Stimulated activated CD8-positive, alpha-beta memory T cell treated with anti-CD3 and anti-CD28 coated beads, Interleukin-7, amount 100 ng/mL, for 1 hour (primary cell): ENCODE measurements at regions not wholly inside any gene's neighbourhood (a gene's known extent, or its start where the extent isn't known, plus 50 kb on each side); places are given as distances from the start of the nearest gene placed in this dataset.
"Not testable (repeated sequence)": the region's sequence is repeated elsewhere in the genome, so short reads cannot be mapped to it uniquely, and the experiment has no call there.

Source experiments
- DNase-seq, 2 donors: peaks; one replicate each; pipeline ENCODE4 v3.0.0-alpha.2; 2020; ENCODE audit warnings: low read depth in 2 of 2

- not testable (repeated sequence) for DNase-seq
Measured at GRCh38 chr6:27773542-27774263, 138.5 kb downstream of the OR2B2 start.

GRCh38 chr6:27772261-27773001 lies 139.8 kb downstream of the OR2B2 start:
- peak; percentile 66 to 73 for DNase-seq

DNA sequence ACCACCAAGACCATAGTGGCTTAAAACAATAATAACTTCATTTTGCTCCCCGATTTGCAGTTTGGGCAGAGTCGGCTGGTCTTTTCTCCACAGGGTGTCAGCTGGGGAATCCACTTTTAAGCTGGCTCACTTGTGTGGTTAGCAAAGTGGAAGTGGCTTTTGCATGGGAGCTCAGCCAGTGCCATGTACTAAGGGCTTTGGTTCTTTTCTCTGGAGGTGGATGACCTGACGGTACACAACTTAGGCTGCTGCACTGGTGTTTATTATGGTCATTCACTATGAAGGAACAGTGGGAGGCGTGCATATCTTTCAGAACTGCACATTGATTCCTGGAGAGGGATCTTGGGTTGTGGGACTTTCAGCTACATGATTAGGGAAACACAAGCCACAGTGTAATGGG lies 141.0 kb downstream of the OR2B2 start:
- DNase-seq: no peak

DNA sequence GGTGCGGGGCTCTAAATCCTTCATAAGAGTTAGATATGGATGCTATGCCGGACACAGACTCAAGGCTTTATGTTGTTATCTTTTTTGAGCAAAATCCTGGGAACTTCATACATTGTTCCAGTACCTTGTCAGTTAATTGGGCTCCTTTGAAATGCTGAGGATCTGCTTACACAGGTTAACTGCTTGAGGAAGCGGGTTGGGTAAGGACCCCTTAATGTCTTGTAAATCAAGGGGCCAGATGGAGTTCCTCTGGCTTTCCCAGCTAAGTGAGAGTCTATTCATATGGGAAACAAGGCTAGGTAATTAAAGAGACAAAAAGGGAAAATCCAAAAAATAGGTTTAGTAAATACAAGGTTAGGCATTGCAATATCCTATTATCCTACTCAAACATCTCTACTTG lies 141.5 kb downstream of the OR2B2 start:
- no peak for DNase-seq

- no peak for DNase-seq
Measured at GRCh38 chr6:27768556-27768955, 143.6 kb downstream of the OR2B2 start.

- DNase-seq: no peak
Measured at GRCh38 chr6:27767851-27768250, 144.3 kb downstream of the OR2B2 start.

- DNase-seq: no peak
Measured at GRCh38 chr6:27766405-27766804, 145.8 kb downstream of the OR2B2 start.

DNA sequence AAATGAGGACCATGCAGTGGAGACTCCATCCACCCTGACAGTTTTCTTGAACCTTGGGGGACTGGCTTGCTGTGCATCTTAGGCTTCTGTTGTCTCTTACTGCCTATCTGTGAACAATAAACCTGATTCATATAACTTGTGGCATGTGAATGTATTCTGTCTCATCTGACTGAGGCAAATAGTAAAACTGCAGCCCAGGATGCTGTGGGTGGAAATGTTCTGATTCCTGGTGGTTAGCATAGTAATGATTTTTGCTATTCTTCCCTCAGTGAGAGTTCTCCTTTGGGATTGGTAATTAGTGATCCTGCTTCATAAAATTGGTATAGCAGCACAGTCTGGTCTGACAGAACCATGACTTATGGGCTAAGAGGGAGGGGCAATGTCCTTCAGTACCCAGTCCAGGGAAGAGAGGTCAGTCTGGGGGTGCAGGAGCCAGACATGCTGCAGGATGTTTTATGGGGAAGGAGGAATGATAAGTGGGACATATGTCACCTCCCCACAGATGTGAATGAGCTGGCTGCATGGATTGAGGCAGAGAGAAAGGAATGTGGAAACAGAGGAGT lies 147.1 kb downstream of the OR2B2 start:
- DNase-seq: no peak

- no peak for DNase-seq
Measured at GRCh38 chr6:27761391-27761790, 150.8 kb downstream of the OR2B2 start.

- no peak for DNase-seq
Measured at GRCh38 chr6:27760464-27760863, 151.7 kb downstream of the OR2B2 start.

DNA sequence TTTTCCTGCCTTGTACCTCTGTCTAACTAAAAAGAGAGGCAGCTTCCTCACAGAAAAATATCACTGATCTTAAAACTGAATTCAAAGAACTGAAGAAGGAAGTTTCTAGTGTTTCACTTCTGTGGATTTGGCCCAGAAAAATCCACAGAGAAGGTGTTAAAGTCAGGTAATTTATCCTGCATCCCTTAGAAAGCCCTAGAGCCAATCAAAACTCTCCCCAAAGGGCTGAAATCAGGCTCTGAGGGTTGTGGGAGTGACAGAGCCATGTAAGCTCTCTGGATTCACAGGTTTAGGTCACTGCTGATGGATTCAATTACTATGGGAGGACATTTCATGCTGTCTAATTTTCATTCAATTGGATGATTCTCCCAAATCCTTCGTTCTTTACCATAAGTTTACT lies 152.3 kb downstream of the OR2B2 start:
- DNase-seq: no peak

GRCh38 chr6:27758491-27758890 lies 153.7 kb downstream of the OR2B2 start:
- DNase-seq: no peak

DNA sequence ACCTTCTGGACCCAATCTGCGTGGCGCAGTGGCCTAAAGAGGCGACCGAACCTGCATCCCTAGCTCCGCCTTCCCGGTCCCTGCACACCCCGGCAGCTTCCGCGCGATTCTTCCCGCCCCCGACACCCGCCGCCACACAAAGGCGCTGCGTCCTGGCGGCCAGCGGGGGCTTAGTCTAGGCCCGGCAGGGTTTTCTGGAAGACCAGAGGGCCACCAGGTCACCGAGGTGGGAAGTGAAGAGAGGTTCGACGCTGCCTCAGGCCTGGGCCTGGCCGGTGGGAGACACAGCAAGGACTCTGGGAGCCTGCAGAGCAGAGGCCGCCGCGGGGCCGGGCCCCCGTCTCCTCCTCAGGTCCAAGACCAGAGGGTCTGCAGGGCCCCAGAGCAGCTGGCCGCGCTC lies 154.9 kb downstream of the OR2B2 start:
- peak in 1 of 2 donors; percentile 23 for DNase-seq

GRCh38 chr6:27755768-27756167 lies 156.4 kb downstream of the OR2B2 start:
- DNase-seq: no peak

DNA sequence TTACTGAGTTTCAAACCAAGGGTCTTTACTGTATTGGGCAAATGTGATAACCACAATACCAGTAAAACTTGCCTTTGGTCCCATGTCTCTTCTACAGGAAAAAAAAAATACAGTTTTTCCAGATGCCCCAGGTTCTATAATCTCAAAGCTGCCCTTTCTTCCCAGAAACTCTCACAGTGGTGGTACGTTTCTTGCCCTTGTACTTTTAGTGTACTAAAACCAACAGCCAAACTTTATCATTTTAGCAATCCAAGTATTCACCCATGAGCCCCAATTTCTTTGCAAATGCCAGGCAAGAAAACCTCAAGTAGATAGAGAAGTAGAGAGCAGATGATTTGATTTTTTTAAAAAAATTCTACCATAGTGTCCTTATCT lies 157.8 kb downstream of the OR2B2 start:
- no peak for DNase-seq

DNA sequence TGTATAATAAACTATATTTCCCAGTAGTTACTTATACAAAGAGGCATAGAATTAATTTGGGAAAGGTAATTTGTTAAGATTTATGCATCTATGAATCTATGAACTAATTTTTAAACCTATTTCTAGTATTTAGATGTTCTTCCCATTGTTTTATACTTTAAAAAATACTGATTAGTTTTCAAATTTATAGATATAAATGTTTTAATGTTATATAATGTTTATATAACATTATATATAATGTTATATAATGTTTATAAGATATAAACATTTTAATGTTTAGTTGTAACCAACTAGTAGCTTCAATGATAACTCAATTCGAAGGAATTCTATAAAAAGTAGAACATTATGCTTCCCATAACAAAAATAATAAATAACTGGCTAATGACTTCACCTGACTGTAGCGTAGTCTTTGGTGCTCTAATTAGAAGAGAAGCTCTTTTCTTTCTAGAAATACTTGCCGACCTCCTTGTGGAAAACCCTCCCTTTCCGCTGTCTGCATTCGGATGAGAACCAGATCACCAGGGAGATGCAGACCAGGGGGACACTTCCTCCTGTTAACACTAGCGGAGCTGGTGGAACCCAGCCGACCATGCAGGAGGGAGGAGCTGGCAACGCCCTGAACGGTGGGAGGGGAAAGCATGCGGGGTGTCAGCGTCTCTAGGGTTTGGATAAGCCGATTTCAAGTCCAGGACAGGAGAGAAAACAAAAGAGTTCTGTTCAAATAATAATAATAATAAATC lies 158.4 kb downstream of the OR2B2 start:
- DNase-seq: peak; percentile 35 to 48

DNA sequence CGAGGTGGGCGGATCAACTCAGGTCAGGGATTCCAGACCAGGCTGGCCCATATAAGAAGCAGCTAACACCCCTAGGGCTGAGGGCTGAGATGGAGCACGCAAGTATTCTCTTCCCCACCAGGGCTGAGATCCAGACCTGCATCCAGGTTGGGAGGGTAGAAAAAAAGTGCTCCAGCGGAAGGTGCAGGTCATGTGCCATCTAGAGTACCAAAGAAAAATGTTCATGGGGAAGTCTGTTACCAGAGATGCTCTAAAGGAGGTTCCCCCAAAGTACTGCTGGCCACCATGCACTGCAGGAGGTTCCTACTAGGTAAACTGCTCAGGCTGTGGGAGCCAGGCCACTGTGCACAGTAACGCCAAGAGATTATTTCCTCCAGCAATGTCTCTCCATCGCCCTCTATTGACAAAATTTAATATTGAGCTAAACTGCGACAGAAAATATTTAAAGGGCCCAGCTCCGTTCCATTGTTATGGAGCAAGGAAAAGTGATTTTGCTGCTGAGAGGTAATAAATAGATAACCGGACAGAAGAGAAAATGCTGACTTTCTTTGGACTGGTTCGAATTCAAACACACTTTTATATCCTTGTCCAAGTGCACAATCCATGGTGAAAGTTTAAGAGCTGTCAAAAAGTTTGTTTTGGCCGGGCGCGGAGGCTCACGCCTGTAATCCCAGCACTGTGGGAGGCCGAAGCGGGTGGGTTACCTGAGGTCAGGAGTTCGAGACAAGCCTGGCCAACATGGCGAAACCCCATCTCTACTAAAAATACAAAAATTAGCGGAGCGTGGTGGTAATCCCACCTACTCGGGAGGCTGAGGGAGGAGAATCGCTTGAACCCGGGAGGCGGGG lies 159.9 kb downstream of the OR2B2 start:
- peak in 1 of 2 donors; percentile 23 for DNase-seq

- DNase-seq: no peak
Measured at GRCh38 chr6:27748661-27749060, 163.5 kb downstream of the OR2B2 start.

DNA sequence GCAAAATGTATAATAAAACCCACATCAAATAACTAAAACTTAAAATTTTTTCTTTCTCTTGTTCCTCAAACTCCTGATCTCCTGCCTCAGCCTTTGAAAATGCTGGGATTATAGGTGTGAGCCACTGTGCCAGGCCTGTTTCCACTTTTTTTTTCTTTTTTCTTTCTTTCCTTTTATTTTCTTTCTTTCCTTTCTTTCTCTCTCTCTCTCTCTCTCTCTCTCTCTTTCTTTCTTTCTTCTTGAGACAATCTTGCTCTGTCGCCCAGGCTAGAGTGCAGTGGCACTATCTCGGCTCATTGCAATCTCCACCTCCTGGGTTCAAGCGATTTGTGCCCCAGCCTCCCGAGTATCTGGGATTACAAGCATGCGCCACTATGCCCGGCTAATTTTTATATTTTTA lies 164.6 kb downstream of the OR2B2 start:
- DNase-seq: no peak

GRCh38 chr6:27746860-27747259 lies 165.3 kb downstream of the OR2B2 start:
- DNase-seq: not testable (repeated sequence)

DNA sequence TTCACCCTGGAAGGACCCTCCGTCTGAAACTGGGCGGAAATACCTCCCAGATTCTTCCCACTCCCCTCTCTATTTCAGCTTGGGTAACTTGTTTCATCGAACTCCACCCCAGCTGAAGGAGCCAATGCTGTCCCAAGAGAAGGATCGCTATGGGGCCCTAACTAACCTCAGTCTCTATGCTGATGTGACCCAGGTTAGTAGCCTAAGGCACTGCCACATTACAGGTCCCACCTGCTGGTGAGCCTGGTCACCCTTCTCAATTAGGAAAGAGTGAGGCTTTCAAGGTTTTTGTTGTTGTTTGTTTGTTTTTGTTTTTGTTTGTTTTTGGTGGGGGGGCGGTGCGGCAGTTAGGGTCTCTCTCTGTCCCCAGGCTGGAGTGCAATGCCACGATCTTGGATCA lies 168.4 kb downstream of the OR2B2 start:
- DNase-seq: no peak
